PFSK-1 (cell line): ENCODE measurements at regions not wholly inside any gene's neighbourhood (a gene's known extent, or its start where the extent isn't known, plus 50 kb on each side); places are given as distances from the start of the nearest gene placed in this dataset.

Experiments
- FOXP2 ChIP-seq: optimal IDR thresholded peaks from 2 replicates; pipeline ENCODE3; 2011; ENCODE audit warnings: borderline replicate concordance, control low read depth, inconsistent platforms; ENCODE audit not compliant: insufficient read depth; ENCODE audit errors: extremely low read length, extremely low read depth
- POLR2AphosphoS5 ChIP-seq: IDR thresholded peaks from 2 replicates; pipeline ENCODE4 v1.6.1; 2012; ENCODE audit warnings: low read depth, mild to moderate bottlenecking, control low read depth, low read length, moderate library complexity
- SIN3A ChIP-seq: IDR thresholded peaks from 2 replicates; pipeline ENCODE4 v1.6.1; 2012; ENCODE audit warnings: mild to moderate bottlenecking, low read length, moderate library complexity, borderline replicate concordance; ENCODE audit not compliant: insufficient read depth
- TAF1 ChIP-seq: IDR thresholded peaks from 2 replicates; pipeline ENCODE4 v1.6.1; 2012; ENCODE audit warnings: low read length, control low read depth, borderline replicate concordance; ENCODE audit not compliant: insufficient read depth
- TF ChIP-seq, protein P1 (sequence below), 2 experiments: IDR thresholded peaks; 2 replicates each; pipeline versions ENCODE4 v1.6.1 to v1.8.0; 2011 to 2012; ENCODE audit warnings: low read depth in 2 of 2, low read length in 2 of 2, control low read depth in 1 of 2, inconsistent platforms in 1 of 2, mild to moderate bottlenecking in 1 of 2, moderate library complexity in 1 of 2; ENCODE audit not compliant: insufficient read depth in 1 of 2

DNA sequence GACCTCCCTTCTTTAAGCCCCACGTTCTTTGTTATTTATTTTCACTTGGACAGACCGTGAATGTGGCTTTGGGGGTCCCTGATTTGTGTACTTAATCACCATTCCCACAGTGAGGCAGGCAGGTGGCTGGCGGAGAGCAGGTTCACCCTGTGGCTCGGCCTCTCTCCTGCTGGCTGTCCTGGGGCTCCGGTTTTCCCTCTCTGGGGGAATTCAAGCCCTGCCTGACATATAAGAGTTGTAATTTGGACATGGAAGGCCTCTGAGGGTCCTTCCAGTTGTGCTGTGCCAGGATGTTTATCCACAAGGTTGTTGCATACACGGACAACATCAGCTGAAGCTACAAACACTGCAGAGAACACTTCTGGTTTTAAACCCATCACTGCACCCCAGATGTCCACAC, 824.5 kb downstream of the TBC1D22A start:
- TF ChIP-seq TAF1 (no peak), FOXP2 (no peak), POLR2AphosphoS5 (no peak), SIN3A (no peak)
- TF ChIP-seq, protein P1, sequence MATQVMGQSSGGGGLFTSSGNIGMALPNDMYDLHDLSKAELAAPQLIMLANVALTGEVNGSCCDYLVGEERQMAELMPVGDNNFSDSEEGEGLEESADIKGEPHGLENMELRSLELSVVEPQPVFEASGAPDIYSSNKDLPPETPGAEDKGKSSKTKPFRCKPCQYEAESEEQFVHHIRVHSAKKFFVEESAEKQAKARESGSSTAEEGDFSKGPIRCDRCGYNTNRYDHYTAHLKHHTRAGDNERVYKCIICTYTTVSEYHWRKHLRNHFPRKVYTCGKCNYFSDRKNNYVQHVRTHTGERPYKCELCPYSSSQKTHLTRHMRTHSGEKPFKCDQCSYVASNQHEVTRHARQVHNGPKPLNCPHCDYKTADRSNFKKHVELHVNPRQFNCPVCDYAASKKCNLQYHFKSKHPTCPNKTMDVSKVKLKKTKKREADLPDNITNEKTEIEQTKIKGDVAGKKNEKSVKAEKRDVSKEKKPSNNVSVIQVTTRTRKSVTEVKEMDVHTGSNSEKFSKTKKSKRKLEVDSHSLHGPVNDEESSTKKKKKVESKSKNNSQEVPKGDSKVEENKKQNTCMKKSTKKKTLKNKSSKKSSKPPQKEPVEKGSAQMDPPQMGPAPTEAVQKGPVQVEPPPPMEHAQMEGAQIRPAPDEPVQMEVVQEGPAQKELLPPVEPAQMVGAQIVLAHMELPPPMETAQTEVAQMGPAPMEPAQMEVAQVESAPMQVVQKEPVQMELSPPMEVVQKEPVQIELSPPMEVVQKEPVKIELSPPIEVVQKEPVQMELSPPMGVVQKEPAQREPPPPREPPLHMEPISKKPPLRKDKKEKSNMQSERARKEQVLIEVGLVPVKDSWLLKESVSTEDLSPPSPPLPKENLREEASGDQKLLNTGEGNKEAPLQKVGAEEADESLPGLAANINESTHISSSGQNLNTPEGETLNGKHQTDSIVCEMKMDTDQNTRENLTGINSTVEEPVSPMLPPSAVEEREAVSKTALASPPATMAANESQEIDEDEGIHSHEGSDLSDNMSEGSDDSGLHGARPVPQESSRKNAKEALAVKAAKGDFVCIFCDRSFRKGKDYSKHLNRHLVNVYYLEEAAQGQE (IDR thresholded peaks at IDR 0.05; ENCODE audit: insufficient read depth in 1 of 2, low read depth in 2 of 2, low read length in 2 of 2) = no peak

DNA sequence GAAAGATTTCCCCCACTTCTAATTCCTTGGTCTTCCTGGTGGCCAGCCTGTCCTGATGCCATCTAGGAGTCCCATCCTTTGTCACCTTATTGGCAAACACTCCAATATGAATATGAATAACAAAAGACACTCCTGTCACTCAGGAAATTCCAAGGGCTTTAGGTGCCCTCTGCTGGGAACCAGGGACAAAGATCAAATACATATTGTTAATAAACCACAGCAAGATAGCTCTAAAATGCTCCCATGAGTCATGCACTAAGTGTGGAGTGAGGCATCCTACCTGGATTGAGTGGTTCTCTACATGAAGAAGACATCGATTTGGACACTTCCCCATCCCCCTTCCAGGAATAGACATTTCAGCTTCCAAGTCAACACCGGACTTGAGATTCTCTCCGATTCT, 823.6 kb downstream of the TBC1D22A start:
- TF ChIP-seq TAF1 (no peak), POLR2AphosphoS5 (no peak)
- TF ChIP-seq, protein P1 (IDR thresholded peaks at IDR 0.05; ENCODE audit: insufficient read depth in 1 of 2, low read depth in 2 of 2, low read length in 2 of 2) = no peak

DNA sequence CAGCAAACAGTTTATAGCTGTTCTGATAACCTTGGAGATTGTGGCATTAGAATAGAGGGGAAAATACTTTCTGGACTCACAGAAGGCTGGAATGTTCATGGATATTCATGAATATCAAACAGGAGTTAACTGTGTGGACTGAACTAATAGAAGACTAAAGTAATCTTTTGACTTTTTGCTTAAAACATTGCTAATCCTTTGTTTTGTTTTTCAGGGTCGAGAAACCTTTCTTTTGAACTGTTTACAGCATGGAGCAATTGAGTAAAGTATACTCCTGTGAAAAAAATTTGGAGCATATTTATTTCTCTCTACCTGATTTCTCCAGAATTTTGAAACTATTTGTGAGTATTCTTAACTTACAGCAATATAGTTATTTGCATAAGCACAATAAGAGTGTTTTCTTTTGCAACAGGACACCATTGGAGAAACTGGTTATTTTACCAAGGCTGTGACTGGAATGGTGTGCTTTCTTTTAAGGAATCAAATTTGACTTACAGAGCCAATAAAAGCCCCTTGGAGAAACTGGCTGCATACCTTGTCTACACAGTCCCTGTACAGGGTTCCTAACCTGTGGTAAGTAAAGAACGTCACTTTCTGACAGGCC, 821.6 kb downstream of the TBC1D22A start:
- TF ChIP-seq TAF1 (no peak), SIN3A (no peak), FOXP2 (no peak), POLR2AphosphoS5 (no peak)
- TF ChIP-seq, protein P1 (IDR thresholded peaks at IDR 0.05; ENCODE audit: insufficient read depth in 1 of 2, low read depth in 2 of 2, low read length in 2 of 2) = no peak

DNA sequence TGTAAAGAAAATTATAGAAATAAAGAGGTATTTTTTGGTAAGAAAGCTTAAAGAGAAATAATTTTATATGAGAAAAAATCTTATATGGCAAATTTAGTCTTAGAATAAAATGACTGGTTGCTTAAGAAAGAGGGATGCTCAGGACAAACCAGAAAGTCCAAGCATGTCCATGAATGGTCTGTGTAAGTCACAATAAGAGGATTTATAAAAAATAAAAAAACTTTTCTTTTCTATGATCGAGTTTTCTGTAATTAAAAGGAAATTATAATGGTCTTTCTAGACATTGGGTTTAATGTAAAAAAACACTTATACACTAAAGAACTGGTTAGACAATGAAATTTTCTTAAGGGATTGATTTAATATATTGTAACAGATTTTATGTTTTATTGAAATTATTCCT, 819.6 kb downstream of the TBC1D22A start:
- TF ChIP-seq SIN3A = no peak
- TF ChIP-seq FOXP2 = no peak
- TF ChIP-seq, protein P1 (IDR thresholded peaks at IDR 0.05; ENCODE audit: insufficient read depth in 1 of 2, low read depth in 2 of 2, low read length in 2 of 2) = no peak
- no peak for TF ChIP-seq POLR2AphosphoS5
- no peak for TF ChIP-seq TAF1

DNA sequence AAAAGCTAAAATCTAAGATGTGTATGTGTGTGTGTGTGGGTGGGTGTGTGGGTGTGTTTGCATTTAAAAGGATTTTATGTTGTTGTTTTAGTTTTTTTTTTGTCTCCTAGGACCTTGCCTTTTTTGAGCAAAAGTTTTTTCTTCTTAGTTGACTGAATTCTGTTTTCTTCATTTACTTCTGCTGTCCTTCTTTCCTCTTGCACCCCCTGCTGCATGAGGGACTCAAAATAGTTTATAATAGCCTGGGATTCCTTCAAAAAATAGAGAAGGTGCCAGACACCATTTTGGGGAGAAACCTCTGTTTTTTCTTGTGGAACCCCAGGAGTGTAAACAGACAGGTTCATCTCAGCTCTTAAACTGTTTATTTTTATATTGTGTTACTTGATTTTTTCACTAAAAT, 817.7 kb downstream of the TBC1D22A start:
- TF ChIP-seq TAF1 = no peak
- no peak for TF ChIP-seq POLR2AphosphoS5
- TF ChIP-seq FOXP2 = no peak
- TF ChIP-seq, protein P1 (IDR thresholded peaks at IDR 0.05; ENCODE audit: insufficient read depth in 1 of 2, low read depth in 2 of 2, low read length in 2 of 2) = no peak
- no peak for TF ChIP-seq SIN3A
